Suppressor macrophage (primary cell): ENCODE measurements at regions not wholly inside any gene's neighbourhood (a gene's known extent, or its start where the extent isn't known, plus 50 kb on each side); places are given as distances from the start of the nearest gene placed in this dataset.
A peak's percentile ranks its signal among the peaks of the same experiment; 100 is the strongest.
"Not testable (repeated sequence)": the region's sequence is repeated elsewhere in the genome, so short reads cannot be mapped to it uniquely, and the experiment has no call there.

ENCODE experiments used
- DNase-seq, 4 experiments: peaks; one replicate each; pipeline ENCODE4 v3.0.0-alpha.2; 2020 to 2022

- peak in 2 of 4 experiments; percentile 10 to 13 for DNase-seq
Observed at GRCh38 chr21:20445971-20446370, 552.2 kb upstream of the NCAM2 start.

GRCh38 chr21:20451046-20451445, 547.2 kb upstream of the NCAM2 start:
- DNase-seq: no peak

DNA sequence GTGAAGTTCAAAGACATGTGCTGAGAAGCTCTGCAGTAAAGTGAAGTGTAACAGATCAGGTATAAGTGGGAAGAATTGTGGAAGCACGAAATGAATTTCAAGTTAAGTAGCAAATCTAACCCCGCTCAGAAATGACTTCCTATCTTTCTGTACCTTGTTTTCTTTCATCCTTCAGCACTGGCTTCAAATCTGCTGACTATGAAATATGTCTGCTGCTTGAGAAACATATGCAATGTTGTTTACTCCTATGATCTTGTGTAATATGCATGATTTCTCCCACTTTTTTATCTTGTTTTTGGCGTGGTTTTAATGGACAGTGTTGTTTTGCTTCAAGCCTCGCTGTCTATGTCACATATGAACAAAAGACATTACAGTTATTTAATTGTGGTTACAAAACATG, 545.3 kb upstream of the NCAM2 start:
- DNase-seq: no peak

DNA sequence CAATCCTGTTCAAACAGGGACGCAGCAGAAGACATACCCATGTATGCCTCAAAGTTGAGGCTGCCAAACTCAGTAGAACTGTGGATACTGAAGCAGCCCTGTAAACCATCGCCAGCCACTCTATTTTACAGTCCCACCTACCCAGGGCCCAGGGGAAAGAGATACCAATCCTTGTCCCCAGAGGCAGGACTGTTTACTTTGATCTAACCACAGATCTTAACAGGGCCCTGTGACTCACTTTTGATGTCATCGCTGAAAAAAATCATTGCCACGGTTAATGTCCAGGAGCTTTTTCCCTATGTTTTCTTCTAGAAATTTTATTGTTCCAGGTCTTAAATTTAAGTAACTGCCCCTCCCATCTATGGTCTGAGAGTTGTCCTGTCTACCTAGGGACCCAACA, 538.4 kb upstream of the NCAM2 start:
- no peak for DNase-seq

DNA sequence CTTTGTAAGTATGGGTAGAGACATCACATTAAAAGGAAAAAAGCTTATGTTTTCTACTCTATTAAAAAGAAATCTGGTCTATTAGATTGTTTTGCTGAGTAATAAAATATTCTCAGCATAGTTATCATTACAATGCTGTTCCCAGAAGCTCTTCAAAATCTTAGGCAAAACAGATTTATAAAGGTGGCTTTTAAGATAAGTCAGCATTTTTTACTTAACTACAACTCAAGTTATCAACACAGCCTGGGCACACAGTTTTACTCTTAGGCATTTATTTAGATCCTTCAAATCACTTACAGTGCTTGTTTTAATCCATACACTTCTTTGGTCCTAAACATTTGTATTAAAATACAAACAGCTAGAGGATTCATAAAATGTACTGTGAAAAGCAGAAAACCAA, 534.8 kb upstream of the NCAM2 start:
- no peak for DNase-seq

DNA sequence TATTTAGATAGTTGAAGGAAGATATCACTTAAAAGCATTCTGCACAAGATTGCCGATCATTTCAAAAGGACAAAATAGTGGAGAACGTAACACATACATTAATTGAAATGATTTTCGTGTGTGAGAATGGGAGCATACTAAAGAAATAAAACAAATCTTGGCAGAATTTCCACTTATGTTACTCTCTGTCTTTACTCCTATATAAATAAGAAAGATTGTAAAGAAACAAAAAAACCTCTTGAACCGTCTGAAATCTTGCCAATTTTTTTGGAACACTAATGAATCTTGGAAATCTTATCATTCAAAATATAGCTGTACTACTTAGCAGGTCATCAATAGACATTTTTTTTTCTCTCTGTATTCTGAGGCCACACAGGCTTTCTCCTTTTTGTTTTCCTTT, 528.8 kb upstream of the NCAM2 start:
- no peak for DNase-seq

- DNase-seq: no peak
Observed at GRCh38 chr21:20486303-20486702, 511.9 kb upstream of the NCAM2 start.

GRCh38 chr21:20502915-20503314, 495.3 kb upstream of the NCAM2 start:
- DNase-seq: not testable (repeated sequence)

- DNase-seq: no peak
Observed at GRCh38 chr21:20507783-20508182, 490.4 kb upstream of the NCAM2 start.

DNA sequence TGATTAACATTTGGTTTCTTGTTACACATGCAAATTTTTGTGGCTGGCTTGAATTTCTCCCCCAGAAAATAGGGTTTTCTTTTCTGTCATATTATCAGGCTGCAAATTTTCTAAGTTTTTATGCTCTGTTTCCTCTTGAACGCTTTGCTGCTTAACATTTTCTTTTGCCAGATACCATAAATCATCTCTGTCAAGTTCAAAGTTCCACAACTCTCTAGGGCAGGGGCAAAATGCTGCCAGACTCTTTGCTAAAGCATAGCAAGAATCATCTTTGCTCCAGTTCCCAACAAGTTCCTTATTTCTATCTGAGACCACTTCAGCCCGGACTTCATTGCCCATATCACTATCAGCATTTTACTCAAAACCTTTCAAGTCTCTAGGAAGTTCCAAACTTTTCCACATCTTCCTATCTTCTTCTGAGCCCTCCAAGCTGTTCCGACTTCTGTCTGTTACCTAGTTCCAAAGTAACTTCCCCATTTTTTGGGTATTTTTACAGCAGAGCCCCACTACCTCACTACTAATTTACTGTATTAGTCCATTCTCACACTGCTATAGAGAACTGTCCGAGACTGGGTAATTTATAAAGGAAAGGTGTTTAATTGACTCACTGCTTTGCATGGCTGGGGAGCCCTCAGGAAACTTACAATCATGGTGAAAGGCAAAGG, 486.9 kb upstream of the NCAM2 start:
- no peak for DNase-seq

GRCh38 chr21:20515446-20515845, 482.8 kb upstream of the NCAM2 start:
- DNase-seq: no peak

- no peak for DNase-seq
Observed at GRCh38 chr21:20519076-20519475, 479.1 kb upstream of the NCAM2 start.

DNA sequence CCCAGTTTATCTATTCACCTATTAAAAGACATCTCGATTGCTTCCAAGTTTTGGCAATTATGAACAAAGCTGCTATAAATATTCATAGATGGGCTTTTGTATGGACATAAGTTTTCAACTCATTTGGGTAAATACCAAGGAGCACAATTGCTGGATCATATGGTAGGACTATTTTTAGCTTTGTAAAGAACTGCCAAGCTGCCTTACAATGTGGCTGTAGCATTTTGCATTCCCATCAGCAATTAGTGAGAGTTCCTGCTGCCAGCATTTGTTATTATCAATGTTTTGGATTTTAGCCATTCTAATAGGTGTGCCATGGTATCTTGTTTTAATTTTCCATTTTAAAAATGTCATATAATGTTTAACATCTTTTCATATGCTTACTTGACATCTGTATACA, 475.6 kb upstream of the NCAM2 start:
- DNase-seq: no peak

GRCh38 chr21:20523191-20523590, 475.0 kb upstream of the NCAM2 start:
- DNase-seq: no peak

DNA sequence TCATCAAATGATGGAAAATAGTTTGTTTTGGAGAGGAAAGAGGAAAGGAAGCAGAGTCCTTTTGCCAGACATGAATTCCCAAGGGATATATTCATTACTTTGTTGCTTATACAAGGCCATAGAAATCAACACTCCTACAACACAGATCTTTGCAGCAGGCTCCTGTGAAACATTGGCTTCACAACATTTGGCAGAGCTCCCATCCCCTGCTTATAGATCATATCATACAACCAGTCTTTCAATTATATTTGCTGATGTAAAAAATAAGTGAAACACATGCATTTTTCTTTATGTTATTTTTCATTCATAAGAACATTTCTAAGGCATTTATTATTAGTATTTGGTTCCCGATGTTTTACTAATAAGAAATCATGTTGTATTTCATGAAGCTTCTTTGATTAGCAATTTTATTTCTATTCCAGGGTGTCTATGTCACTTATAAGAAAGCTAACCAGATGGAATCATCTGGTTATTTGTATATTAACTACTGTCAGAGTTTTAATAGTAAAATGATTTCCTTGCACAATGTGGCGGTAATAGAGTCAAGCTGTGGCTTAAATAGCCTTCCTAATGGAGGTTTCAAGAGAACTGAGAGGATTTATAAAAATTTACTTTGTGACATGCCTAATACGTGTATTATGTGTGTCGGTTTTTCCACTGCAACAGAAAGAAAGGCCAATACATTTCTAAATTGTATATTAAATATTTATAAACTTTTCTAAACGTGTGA, 470.3 kb upstream of the NCAM2 start:
- DNase-seq: no peak

DNA sequence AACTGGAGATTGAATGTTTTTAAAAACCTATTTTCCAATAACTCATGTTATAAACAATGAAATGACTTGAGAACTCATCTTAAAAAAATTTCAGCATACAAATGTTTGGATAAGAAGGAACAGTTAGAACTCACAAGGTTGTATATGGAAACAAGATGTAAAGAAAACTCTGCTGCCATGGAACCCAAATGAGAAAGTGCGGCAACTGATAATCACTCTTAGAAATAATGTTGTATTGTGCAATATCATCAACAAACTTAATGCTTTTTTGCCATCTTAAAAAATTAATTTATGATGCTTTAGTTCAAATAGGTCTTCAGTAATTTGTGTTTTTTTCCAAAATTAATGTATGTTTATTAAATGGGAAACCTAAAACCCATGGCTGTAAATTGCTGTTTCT, 461.1 kb upstream of the NCAM2 start:
- DNase-seq: no peak

DNA sequence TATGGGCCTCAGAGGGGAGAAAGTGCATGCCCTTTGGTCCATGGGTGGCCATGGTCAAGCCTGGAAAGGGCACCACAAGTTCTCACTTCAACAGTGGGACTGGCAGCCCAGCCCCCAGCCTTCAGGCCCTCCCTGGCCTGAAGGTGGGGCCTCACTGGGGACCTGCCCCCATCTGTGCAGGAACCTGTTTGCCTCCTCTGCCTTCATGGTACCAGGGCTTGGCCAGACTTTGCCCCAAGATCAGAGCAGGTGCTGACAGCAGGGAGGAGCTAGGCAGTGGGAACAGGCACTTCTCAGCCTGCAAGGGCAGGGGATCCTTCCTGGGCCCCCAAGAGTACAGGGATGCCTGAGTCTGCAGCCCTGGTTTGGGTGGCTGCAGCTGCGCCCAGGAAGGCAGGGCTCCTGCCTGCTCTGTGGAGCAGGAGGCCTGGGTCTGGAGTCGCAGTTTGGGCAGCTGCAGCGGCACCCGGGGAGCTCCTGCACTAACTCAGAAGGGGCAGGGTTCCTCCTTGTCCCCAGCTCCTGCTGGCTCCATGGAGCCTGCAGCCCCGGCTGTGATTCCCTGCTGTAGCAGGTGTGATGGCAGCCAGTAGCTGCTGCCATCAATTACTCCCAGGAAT, 460.1 kb upstream of the NCAM2 start:
- no peak for DNase-seq

DNA sequence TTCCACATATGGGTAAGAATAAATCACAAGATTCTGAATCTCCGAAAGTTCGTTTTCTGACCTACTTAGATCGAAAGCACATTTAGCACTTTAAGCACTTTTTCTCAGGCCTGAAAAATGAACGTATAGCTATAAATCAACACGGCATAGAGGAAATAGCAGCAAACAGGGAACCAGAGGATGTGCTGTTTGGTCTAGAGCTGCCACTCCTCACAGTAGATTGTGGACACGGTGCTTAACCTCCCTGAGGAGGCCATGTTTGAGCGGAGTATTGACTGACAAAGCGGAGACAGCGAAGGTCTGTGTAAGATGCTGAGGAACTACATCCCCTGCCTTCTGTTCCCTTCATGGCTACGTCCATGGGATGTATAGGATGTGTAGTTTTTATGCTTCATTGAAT, 452.8 kb upstream of the NCAM2 start:
- DNase-seq: no peak

- DNase-seq: no peak
Observed at GRCh38 chr21:20551939-20552338, 446.3 kb upstream of the NCAM2 start.

- DNase-seq: no peak
Observed at GRCh38 chr21:20554785-20555184, 443.4 kb upstream of the NCAM2 start.

DNA sequence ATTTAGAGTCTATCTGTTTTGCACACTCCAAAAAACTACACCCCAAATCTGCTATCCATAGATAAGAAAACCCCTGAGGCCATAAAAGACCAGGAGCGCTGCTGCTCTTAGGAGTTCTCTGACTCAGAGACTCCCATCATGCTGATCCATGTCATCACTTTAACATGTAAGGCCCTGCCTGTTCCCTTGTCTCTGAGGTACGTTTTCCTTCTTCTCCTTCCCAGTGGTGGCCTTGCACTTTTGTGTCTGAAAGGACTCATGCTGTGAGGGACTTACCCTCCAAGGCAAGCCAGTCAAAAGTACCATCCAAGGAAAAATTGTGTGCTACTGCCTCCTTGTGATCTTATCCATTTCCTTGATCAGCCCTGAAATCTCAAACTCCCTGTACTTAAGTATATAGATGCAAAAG, 427.4 kb upstream of the NCAM2 start:
- DNase-seq: no peak

- no peak for DNase-seq
Observed at GRCh38 chr21:20572582-20572981, 425.6 kb upstream of the NCAM2 start.

DNA sequence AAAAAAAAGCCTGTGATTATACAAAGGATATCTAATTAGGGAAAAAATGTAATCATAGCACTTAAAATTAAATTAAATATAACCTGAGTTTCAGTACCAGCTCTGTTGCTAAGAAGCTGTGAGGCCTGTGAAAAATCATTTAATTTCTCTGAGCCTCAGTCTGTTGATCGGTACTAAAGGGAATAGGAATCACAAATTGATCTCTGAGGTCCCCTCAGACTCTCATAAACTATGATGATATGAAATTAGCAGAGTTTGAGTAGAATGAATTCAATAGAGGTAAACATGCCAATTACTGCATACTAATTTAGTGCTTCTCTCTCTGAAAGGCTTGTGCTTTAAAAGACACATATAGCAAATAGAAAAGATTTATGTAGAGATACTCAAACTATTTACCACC, 416.8 kb upstream of the NCAM2 start:
- DNase-seq: no peak

GRCh38 chr21:20591284-20591683, 406.9 kb upstream of the NCAM2 start:
- no peak for DNase-seq
